ENCODE measurements at regions not wholly inside any gene's neighbourhood (a gene's known extent, or its start where the extent isn't known, plus 50 kb on each side); places are given as distances from the start of the nearest gene placed in this dataset.
"Not testable (repeated sequence)": the region's sequence is repeated elsewhere in the genome, so short reads cannot be mapped to it uniquely, and the experiment has no call there.

DNA sequence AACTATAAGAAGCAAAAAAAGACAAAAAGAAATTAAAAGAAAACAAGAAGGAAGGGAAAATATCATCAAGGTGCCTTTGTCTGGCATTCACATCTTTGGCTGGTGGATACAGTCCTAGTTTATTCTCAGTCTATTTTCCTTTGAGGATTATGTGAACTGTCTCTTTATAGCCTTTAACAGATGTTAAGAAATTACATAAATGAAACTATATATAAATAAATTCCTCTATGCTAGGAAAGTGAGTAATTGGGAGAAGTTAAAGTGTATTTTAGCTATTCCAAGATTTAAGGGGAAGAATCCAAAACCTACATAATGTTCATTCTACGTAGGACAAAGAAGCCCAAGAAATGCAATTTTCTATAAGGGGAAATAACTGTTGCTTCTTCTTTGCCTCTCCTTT is 316.3 kb downstream of the ADAMTS20 start:
- ChIA-PET POLR2A (no interaction called here), CTCF (interaction anchor here (0.7 kb wide), 1 partner anchor 41 kb away, joined by 4 read pairs; no protein-coding TSS in a partner anchor)
- Mint-ChIP-seq H3K4me3 (ENCODE audit: unreplicated experiment) (no peak overlapping the region), H3K4me1 (ENCODE audit: insufficient read depth, unreplicated experiment) (peaks cover 7% of the 10 kb centered on the region), H3K9me3 (ENCODE audit: unreplicated experiment) (no peaks in the 10 kb centered on the region), H3K27ac (ENCODE audit: low read depth, unreplicated experiment) (no peak overlapping the region), H3K36me3 (ENCODE audit: insufficient read depth, unreplicated experiment) (no peaks in the 10 kb centered on the region), H3K27me3 (ENCODE audit: insufficient read depth, unreplicated experiment) (no peaks in the 10 kb centered on the region)
- no peak for DNase-seq (ENCODE audit: unreplicated experiment)
- no TSS peak for BruUV-seq (replicated peaks)
- intact Hi-C loops (cut with micrococcal nuclease), result no loop called here
- TF ChIP-seq, protein P1, sequence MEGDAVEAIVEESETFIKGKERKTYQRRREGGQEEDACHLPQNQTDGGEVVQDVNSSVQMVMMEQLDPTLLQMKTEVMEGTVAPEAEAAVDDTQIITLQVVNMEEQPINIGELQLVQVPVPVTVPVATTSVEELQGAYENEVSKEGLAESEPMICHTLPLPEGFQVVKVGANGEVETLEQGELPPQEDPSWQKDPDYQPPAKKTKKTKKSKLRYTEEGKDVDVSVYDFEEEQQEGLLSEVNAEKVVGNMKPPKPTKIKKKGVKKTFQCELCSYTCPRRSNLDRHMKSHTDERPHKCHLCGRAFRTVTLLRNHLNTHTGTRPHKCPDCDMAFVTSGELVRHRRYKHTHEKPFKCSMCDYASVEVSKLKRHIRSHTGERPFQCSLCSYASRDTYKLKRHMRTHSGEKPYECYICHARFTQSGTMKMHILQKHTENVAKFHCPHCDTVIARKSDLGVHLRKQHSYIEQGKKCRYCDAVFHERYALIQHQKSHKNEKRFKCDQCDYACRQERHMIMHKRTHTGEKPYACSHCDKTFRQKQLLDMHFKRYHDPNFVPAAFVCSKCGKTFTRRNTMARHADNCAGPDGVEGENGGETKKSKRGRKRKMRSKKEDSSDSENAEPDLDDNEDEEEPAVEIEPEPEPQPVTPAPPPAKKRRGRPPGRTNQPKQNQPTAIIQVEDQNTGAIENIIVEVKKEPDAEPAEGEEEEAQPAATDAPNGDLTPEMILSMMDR (IDR thresholded peaks at IDR 0.05; ENCODE audit: unreplicated experiment), result no peak

- no peak for DNase-seq (ENCODE audit: unreplicated experiment)
- no TSS peak for BruUV-seq (replicated peaks)
- TF ChIP-seq, protein P1 (IDR thresholded peaks at IDR 0.05; ENCODE audit: unreplicated experiment), result no peak
- Mint-ChIP-seq H3K27ac (ENCODE audit: low read depth, unreplicated experiment) (no peak overlapping the region), H3K9me3 (ENCODE audit: unreplicated experiment) (peaks cover 3% of the 10 kb centered on the region), H3K36me3 (ENCODE audit: insufficient read depth, unreplicated experiment) (no peaks in the 10 kb centered on the region), H3K4me3 (ENCODE audit: unreplicated experiment) (no peak overlapping the region), H3K27me3 (ENCODE audit: insufficient read depth, unreplicated experiment) (no peaks in the 10 kb centered on the region), H3K4me1 (ENCODE audit: insufficient read depth, unreplicated experiment) (peaks cover 7% of the 10 kb centered on the region)
- ChIA-PET CTCF (no interaction called here), POLR2A (interaction anchor here (0.7 kb wide), 1 partner anchor 43 kb away, joined by 3 read pairs; no protein-coding TSS in a partner anchor)
- intact Hi-C loops (cut with micrococcal nuclease), result no loop called here
Observed at GRCh38 chr12:43233861-43234260, 318.1 kb downstream of the ADAMTS20 start.

- CTCF ChIA-PET, result no interaction called here
- peaks cover 8% of the 10 kb centered on the region for H3K9me3 Mint-ChIP-seq (ENCODE audit: unreplicated experiment)
- no TSS peak for BruUV-seq (replicated peaks)
- TF ChIP-seq, protein P1 (IDR thresholded peaks at IDR 0.05; ENCODE audit: unreplicated experiment), result no peak
- H3K36me3 Mint-ChIP-seq (ENCODE audit: insufficient read depth, unreplicated experiment), result no peaks in the 10 kb centered on the region
- H3K27ac Mint-ChIP-seq (ENCODE audit: low read depth, unreplicated experiment), result no peak overlapping the region
- H3K4me1 Mint-ChIP-seq (ENCODE audit: insufficient read depth, unreplicated experiment), result no peaks in the 10 kb centered on the region
- H3K4me3 Mint-ChIP-seq (ENCODE audit: unreplicated experiment), result no peak overlapping the region
- no peak for DNase-seq (ENCODE audit: unreplicated experiment)
- H3K27me3 Mint-ChIP-seq (ENCODE audit: insufficient read depth, unreplicated experiment), result no peaks in the 10 kb centered on the region
- intact Hi-C loops (cut with micrococcal nuclease), result no loop called here
- POLR2A ChIA-PET, result no interaction called here
Observed at GRCh38 chr12:43226151-43226550, 325.9 kb downstream of the ADAMTS20 start.

DNA sequence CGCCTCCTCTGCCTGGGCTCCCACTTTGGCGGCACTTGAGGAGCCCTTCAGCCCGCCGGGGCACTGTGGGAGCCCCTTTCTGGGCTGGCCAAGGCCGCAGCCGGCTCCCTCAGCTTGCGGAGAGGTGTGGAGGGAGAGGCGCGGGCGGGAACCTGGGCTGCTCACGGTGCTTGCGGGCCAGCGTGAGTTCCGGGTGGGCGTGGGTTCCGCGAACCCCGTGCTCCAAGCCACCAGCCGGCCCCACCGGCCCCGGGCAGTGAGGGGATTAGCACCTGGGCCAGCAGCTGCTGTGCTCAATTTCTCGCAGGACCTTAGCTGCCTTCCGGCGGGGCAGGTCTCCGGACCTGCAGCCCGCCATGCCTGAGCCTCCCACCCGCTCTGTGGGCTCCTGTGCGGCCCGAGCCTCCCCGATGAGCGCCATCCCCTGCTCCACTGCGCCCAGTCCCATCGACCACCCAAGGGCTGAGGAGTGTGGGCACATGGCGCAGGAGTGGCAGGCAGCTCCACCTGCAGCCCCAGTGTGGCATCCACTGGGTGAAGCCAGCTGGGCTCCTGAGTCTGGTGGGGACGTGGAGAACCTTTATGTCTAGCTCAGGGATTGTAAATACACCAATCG is 327.7 kb downstream of the ADAMTS20 start:
- H3K27ac Mint-ChIP-seq (ENCODE audit: low read depth, unreplicated experiment); H3K4me1 Mint-ChIP-seq (ENCODE audit: insufficient read depth, unreplicated experiment); CTCF ChIA-PET; H3K4me3 Mint-ChIP-seq (ENCODE audit: unreplicated experiment); BruUV-seq (replicated peaks); H3K9me3 Mint-ChIP-seq (ENCODE audit: unreplicated experiment); DNase-seq (ENCODE audit: unreplicated experiment); H3K36me3 Mint-ChIP-seq (ENCODE audit: insufficient read depth, unreplicated experiment); H3K27me3 Mint-ChIP-seq (ENCODE audit: insufficient read depth, unreplicated experiment); intact Hi-C loops (cut with micrococcal nuclease): not testable (repeated sequence)
- POLR2A ChIA-PET, result interaction anchor here (0.5 to 0.6 kb wide), 2 partner anchors 16 to 26 kb away, joined by 3 read pairs; no protein-coding TSS in a partner anchor

- POLR2A ChIA-PET, result no interaction called here
- no peak overlapping the region for H3K4me3 Mint-ChIP-seq (ENCODE audit: unreplicated experiment)
- no peaks in the 10 kb centered on the region for H3K9me3 Mint-ChIP-seq (ENCODE audit: unreplicated experiment)
- no peak for DNase-seq (ENCODE audit: unreplicated experiment)
- no peaks in the 10 kb centered on the region for H3K4me1 Mint-ChIP-seq (ENCODE audit: insufficient read depth, unreplicated experiment)
- no peak overlapping the region for H3K27ac Mint-ChIP-seq (ENCODE audit: low read depth, unreplicated experiment)
- no peaks in the 10 kb centered on the region for H3K36me3 Mint-ChIP-seq (ENCODE audit: insufficient read depth, unreplicated experiment)
- TF ChIP-seq, protein P1 (IDR thresholded peaks at IDR 0.05; ENCODE audit: unreplicated experiment), result no peak
- CTCF ChIA-PET, result no interaction called here
- intact Hi-C loops (cut with micrococcal nuclease), result no loop called here
- BruUV-seq (replicated peaks), result no TSS peak
- no peaks in the 10 kb centered on the region for H3K27me3 Mint-ChIP-seq (ENCODE audit: insufficient read depth, unreplicated experiment)
Observed at GRCh38 chr12:43222796-43223195, 329.2 kb downstream of the ADAMTS20 start.
